ENCODE measurements at regions not wholly inside any gene's neighbourhood (a gene's known extent, or its start where the extent isn't known, plus 50 kb on each side); places are given as distances from the start of the nearest gene placed in this dataset.

DNA sequence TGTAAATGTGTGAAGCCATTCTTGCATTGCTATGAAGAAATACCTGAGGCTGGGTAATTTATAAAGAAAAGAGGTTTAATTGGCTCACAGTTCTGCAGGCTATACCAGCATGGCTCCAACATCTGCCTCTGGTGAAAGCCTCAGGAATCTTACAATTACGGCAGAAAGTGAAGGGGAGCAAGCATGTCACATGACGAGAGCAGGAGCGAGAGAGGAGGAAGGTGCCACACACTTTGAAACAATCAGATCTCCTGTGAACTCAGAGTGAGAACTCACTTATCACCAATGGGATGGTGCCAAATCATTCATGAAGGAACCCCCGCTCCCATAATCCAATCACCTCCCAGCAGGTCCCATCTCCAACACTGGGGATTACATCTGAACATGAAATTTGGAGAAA lies 213.6 kb upstream of the TSC22D2 start (continued):
- TF ChIP-seq, protein P1, sequence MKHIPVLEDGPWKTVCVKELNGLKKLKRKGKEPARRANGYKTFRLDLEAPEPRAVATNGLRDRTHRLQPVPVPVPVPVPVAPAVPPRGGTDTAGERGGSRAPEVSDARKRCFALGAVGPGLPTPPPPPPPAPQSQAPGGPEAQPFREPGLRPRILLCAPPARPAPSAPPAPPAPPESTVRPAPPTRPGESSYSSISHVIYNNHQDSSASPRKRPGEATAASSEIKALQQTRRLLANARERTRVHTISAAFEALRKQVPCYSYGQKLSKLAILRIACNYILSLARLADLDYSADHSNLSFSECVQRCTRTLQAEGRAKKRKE (CRISPR knock-in tag; IDR thresholded peaks at IDR 0.05; ENCODE audit: low read depth) = no peak
- no peak for TF ChIP-seq MAFK (IDR thresholded peaks at IDR 0.05; ENCODE audit: partially characterized antibody)
- TF ChIP-seq ZFP36 (IDR thresholded peaks at IDR 0.05; ENCODE audit: borderline replicate concordance, partially characterized antibody) = no peak

DNA sequence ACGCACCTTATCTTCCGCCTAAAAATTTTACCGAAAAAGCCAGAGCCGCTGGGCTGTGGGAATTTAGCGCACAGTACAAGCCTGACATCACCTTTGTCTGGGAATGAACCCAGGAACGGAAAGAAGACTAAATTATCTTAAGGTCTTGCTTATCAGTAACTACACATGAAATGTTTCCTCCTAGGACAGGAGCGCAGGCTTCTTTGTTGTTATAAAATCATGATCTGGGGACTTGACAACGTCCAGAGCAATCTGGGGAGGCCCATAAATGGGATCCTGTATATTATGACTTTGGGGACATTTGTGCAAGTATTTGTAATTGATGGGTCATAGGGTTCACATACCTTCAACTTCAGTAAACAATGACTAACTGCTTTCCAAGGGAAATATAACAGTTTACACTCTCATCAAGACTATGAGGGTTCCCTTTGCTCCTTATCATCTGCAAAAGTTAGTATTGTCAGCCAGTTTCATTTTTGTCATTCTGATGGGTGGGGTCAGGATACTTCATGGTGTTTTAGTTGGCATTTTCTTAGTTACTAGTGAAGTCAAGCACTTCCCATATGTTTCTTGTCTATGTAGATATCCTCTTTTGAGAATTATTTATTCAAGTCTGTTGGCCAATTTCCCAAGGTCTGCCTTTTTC lies 213.9 kb upstream of the PFN2 start:
- peak overlapping the region; percentile 83 for H3K4me2 ChIP-seq
- FAIRE-seq (no peak), DNase-seq (ENCODE audit: low read depth in 1 of 2, low spot score in 1 of 2) (peak; percentile 33 to 36), ATAC-seq (peak; percentile 66 to 67)
- TF ChIP-seq CBX2 (IDR thresholded peaks at IDR 0.05; ENCODE audit: borderline replicate concordance, low read depth) = no peak
- TF ChIP-seq, protein P2, sequence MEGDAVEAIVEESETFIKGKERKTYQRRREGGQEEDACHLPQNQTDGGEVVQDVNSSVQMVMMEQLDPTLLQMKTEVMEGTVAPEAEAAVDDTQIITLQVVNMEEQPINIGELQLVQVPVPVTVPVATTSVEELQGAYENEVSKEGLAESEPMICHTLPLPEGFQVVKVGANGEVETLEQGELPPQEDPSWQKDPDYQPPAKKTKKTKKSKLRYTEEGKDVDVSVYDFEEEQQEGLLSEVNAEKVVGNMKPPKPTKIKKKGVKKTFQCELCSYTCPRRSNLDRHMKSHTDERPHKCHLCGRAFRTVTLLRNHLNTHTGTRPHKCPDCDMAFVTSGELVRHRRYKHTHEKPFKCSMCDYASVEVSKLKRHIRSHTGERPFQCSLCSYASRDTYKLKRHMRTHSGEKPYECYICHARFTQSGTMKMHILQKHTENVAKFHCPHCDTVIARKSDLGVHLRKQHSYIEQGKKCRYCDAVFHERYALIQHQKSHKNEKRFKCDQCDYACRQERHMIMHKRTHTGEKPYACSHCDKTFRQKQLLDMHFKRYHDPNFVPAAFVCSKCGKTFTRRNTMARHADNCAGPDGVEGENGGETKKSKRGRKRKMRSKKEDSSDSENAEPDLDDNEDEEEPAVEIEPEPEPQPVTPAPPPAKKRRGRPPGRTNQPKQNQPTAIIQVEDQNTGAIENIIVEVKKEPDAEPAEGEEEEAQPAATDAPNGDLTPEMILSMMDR (IDR thresholded peaks at IDR 0.05) = no peak
- TF ChIP-seq GATA3 (IDR thresholded peaks at IDR 0.05; ENCODE audit: borderline replicate concordance) = peak; percentile 23; the same call in 1 of the 2 replicates
- no peak for TF ChIP-seq EHMT2 (IDR thresholded peaks at IDR 0.05; ENCODE audit: low read depth)
- TF ChIP-seq EP300 (IDR thresholded peaks at IDR 0.05) = no peak
- no peak for TF ChIP-seq CHD4 (IDR thresholded peaks at IDR 0.05; ENCODE audit: borderline replicate concordance)
- no peak for TF ChIP-seq FOSL2 (IDR thresholded peaks at IDR 0.05)
- peak; percentile 58 for TF ChIP-seq FOSL2 (CRISPR knock-in tag; IDR thresholded peaks at IDR 0.05)
- TF ChIP-seq JUNB (IDR thresholded peaks at IDR 0.05) = no peak
- TF ChIP-seq CEBPB (IDR thresholded peaks at IDR 0.05) = no peak
- TF ChIP-seq RFX5 (IDR thresholded peaks at IDR 0.05) = no peak
- peaks cover 27% of the 10 kb centered on the region for H3K4me1 ChIP-seq
- peak overlapping the region; percentile 55 to 80; a peak in 5 of 6 replicates for H3K27ac ChIP-seq
- H3K9me3 ChIP-seq = peaks cover 22% of the 10 kb centered on the region; the same call in 1 of the 3 replicates
- ChIA-PET POLR2A (interaction anchor here (0.6 to 1.9 kb wide), 4 partner anchors 214 to 224 kb away, joined by 4 to 43 read pairs (median 6); partner anchors contain the start of gene PFN2), CTCF (interaction anchor here (0.6 to 3.0 kb wide), 56 partner anchors 9 to 692 kb away, joined by 3 to 80 read pairs (median 4); partner anchors contain the start of gene PFN2)
- 4% methylated on average over 8 of the region's 8 CpGs for WGBS (ENCODE audit: missing lambda C conversion rate)
- peak overlapping the region; percentile 39 for H3K4me3 ChIP-seq

DNA sequence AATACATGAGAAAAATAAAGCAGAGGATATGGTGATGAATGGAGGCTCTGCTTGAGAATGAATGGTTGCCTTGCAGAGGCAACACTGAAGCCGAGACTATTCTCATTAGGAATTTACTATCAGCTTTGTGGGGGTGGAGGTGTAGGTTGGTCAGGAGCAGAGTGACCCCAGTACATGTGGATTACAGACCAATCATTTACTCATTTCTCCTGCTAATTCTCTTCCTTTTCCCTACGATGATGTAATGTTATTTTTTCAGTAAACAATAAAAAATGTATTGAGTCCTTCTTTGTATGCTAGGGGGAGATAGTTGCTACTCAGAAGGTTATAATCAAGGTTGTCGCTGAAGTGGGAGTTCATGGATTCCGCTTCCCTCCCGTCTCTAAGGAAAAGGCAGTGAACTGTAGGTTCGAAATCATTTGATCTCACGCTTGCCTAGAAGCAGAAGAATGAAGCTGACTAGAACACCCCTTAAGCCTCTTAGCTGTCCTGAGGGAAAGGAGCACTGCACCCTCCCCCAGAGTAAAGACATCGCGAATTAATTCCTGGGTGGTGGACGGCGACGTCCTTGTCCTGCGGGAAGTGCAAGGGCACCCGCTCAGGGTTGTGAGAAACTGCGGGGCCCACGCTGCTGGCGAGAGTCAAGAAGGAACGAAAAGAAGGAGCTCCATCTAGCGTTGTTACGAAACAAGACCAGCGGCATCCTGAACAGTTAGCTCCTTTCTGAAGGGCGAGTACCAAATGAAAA lies 213.2 kb upstream of the PFN2 start:
- DNase-seq (ENCODE audit: low read depth in 1 of 2, low spot score in 1 of 2) (peak; percentile 60 to 83), FAIRE-seq (peak; percentile 76), ATAC-seq (peak; percentile 98)
- Histone ChIP-seq H3K27ac (peak overlapping the region; percentile 55 to 80), H3K4me3 (peak overlapping the region; percentile 39), H3K4me1 (peaks cover 32% of the 10 kb centered on the region), H3K9me3 (peaks cover 19% of the 10 kb centered on the region; the same call in 1 of the 3 replicates), H3K4me2 (peak overlapping the region; percentile 83)
- 6% methylated on average over 22 of the region's 22 CpGs for WGBS (ENCODE audit: missing lambda C conversion rate)
- CTCF ChIA-PET = interaction anchor here (0.6 to 3.0 kb wide), 60 partner anchors 10 to 691 kb away, joined by 3 to 80 read pairs (median 4); partner anchors contain the start of gene PFN2
- POLR2A ChIA-PET = interaction anchor here (0.6 to 1.9 kb wide), 4 partner anchors 213 to 225 kb away, joined by 4 to 43 read pairs (median 6); partner anchors contain the start of gene PFN2
- TF ChIP-seq JUN (IDR thresholded peaks at IDR 0.05) (no peak), CHD4 (IDR thresholded peaks at IDR 0.05; ENCODE audit: borderline replicate concordance) (no peak), NR3C1 (IDR thresholded peaks at IDR 0.05) (no peak), SREBF2 (IDR thresholded peaks at IDR 0.05) (no peak), HDAC2 (IDR thresholded peaks at IDR 0.05) (no peak), HEYL (CRISPR knock-in tag; IDR thresholded peaks at IDR 0.05) (no peak), NPAS2 (CRISPR knock-in tag; IDR thresholded peaks at IDR 0.05; ENCODE audit: borderline replicate concordance) (no peak), PHF8 (IDR thresholded peaks at IDR 0.05; ENCODE audit: borderline replicate concordance, low read depth) (no peak), ZSCAN20 (CRISPR knock-in tag; IDR thresholded peaks at IDR 0.05) (no peak), MAZ (IDR thresholded peaks at IDR 0.05; ENCODE audit: borderline replicate concordance, low read depth, low read length) (no peak), RFX5 (IDR thresholded peaks at IDR 0.05) (no peak), RNF2 (IDR thresholded peaks at IDR 0.05; ENCODE audit: borderline replicate concordance, low read depth) (no peak), RAD21 (conservative IDR thresholded peaks at IDR 0.05 in 1 of 2, IDR thresholded peaks at IDR 0.05 in 1 of 2) (peak; percentile 93 to 95), POLR2A (IDR thresholded peaks at IDR 0.05; ENCODE audit: low read length) (no peak), FOSB (CRISPR knock-in tag; IDR thresholded peaks at IDR 0.05) (no peak), CBX2 (IDR thresholded peaks at IDR 0.05; ENCODE audit: borderline replicate concordance, low read depth) (no peak), HOXB13 (CRISPR knock-in tag; IDR thresholded peaks at IDR 0.05; ENCODE audit: low read depth) (no peak)
- TF ChIP-seq, protein P3, sequence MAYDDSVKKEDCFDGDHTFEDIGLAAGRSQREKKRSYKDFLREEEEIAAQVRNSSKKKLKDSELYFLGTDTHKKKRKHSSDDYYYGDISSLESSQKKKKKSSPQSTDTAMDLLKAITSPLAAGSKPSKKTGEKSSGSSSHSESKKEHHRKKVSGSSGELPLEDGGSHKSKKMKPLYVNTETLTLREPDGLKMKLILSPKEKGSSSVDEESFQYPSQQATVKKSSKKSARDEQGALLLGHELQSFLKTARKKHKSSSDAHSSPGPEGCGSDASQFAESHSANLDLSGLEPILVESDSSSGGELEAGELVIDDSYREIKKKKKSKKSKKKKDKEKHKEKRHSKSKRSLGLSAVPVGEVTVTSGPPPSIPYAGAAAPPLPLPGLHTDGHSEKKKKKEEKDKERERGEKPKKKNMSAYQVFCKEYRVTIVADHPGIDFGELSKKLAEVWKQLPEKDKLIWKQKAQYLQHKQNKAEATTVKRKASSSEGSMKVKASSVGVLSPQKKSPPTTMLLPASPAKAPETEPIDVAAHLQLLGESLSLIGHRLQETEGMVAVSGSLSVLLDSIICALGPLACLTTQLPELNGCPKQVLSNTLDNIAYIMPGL (CRISPR knock-in tag; IDR thresholded peaks at IDR 0.05; ENCODE audit: borderline replicate concordance) = no peak
- TF ChIP-seq, protein P1 (CRISPR knock-in tag; IDR thresholded peaks at IDR 0.05; ENCODE audit: low read depth) = no peak

Data from A549 (cell line).